ENCODE measurements at regions not wholly inside any gene's neighbourhood (a gene's known extent, or its start where the extent isn't known, plus 50 kb on each side); places are given as distances from the start of the nearest gene placed in this dataset.

GRCh38 chr12:127307528-127307927 is 959.4 kb upstream of the TMEM132C start:
- H3K4me3 ChIP-seq (ENCODE audit: low read depth, low read length) = no peak overlapping the region
- TF ChIP-seq MYC (IDR thresholded peaks at IDR 0.05; ENCODE audit: low read depth, low read length) (no peak), MAX (IDR thresholded peaks at IDR 0.05; ENCODE audit: low read depth, low read length) (no peak), POLR2A (IDR thresholded peaks at IDR 0.05; ENCODE audit: extremely low read depth, insufficient read length) (no peak), CTCF (IDR thresholded peaks at IDR 0.05; ENCODE audit: low read depth, low read length) (no peak)
- DNase-seq (ENCODE audit: low read depth) = no peak

- TF ChIP-seq CTCF (IDR thresholded peaks at IDR 0.05; ENCODE audit: low read depth, low read length) (no peak), POLR2A (IDR thresholded peaks at IDR 0.05; ENCODE audit: extremely low read depth, insufficient read length) (no peak), MYC (IDR thresholded peaks at IDR 0.05; ENCODE audit: low read depth, low read length) (no peak), MAX (IDR thresholded peaks at IDR 0.05; ENCODE audit: low read depth, low read length) (no peak)
- no peak overlapping the region for H3K4me3 ChIP-seq (ENCODE audit: low read depth, low read length)
- no peak for DNase-seq (ENCODE audit: low read depth)
These were observed 958.8 kb upstream of the TMEM132C start for GRCh38 chr12:127308148-127308547.

GRCh38 chr12:127310548-127310947 is 956.4 kb upstream of the TMEM132C start:
- H3K4me3 ChIP-seq (ENCODE audit: low read depth, low read length) = no peak overlapping the region
- TF ChIP-seq CTCF (IDR thresholded peaks at IDR 0.05; ENCODE audit: low read depth, low read length) (no peak), MYC (IDR thresholded peaks at IDR 0.05; ENCODE audit: low read depth, low read length) (no peak)
- DNase-seq (ENCODE audit: low read depth) = no peak

GRCh38 chr12:127311720-127312364 is 955.1 kb upstream of the TMEM132C start:
- H3K4me3 ChIP-seq (ENCODE audit: low read depth, low read length) = no peak overlapping the region
- DNase-seq (ENCODE audit: low read depth) = no peak
- TF ChIP-seq MYC (IDR thresholded peaks at IDR 0.05; ENCODE audit: low read depth, low read length) (no peak), MAX (IDR thresholded peaks at IDR 0.05; ENCODE audit: low read depth, low read length) (no peak), POLR2A (IDR thresholded peaks at IDR 0.05; ENCODE audit: extremely low read depth, insufficient read length) (no peak), CTCF (IDR thresholded peaks at IDR 0.05; ENCODE audit: low read depth, low read length) (no peak)

- H3K4me3 ChIP-seq (ENCODE audit: low read depth, low read length) = no peak overlapping the region
- TF ChIP-seq POLR2A (IDR thresholded peaks at IDR 0.05; ENCODE audit: extremely low read depth, insufficient read length) = no peak
- TF ChIP-seq MAX (IDR thresholded peaks at IDR 0.05; ENCODE audit: low read depth, low read length) = no peak
- no peak for TF ChIP-seq MYC (IDR thresholded peaks at IDR 0.05; ENCODE audit: low read depth, low read length)
- TF ChIP-seq CTCF (IDR thresholded peaks at IDR 0.05; ENCODE audit: low read depth, low read length) = no peak
- no peak for DNase-seq (ENCODE audit: low read depth)
These were observed 942.3 kb upstream of the TMEM132C start for GRCh38 chr12:127324681-127325080.

- DNase-seq (ENCODE audit: low read depth) = no peak
- no peak for TF ChIP-seq MAX (IDR thresholded peaks at IDR 0.05; ENCODE audit: low read depth, low read length)
- no peak for TF ChIP-seq MYC (IDR thresholded peaks at IDR 0.05; ENCODE audit: low read depth, low read length)
- no peak for TF ChIP-seq CTCF (IDR thresholded peaks at IDR 0.05; ENCODE audit: low read depth, low read length)
- no peak for TF ChIP-seq POLR2A (IDR thresholded peaks at IDR 0.05; ENCODE audit: extremely low read depth, insufficient read length)
- H3K4me3 ChIP-seq (ENCODE audit: low read depth, low read length) = no peak overlapping the region
These were observed 939.0 kb upstream of the TMEM132C start for GRCh38 chr12:127327986-127328385.
